ENCODE measurements at regions not wholly inside any gene's neighbourhood (a gene's known extent, or its start where the extent isn't known, plus 50 kb on each side); places are given as distances from the start of the nearest gene placed in this dataset.

DNA sequence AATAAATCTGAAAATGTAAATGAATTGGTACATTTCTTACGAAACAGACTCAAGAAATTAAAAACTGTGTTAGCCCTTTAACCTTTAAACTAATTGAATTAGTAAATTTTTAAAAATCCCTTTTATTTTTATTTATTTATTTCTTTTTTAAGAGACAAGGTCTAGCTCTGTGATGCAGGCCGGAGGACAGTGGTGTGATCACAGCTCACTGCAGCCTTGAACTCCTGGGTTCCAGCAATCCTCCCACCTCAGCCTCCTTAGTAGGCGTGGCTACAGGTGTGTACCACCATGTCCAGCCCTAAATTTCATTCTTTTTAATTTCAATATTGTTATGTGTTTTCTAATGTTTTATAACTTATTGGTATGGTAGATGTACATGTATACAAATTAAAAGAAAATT lies 72.6 kb downstream of the MYEOV start:
- no peak for DNase-seq

DNA sequence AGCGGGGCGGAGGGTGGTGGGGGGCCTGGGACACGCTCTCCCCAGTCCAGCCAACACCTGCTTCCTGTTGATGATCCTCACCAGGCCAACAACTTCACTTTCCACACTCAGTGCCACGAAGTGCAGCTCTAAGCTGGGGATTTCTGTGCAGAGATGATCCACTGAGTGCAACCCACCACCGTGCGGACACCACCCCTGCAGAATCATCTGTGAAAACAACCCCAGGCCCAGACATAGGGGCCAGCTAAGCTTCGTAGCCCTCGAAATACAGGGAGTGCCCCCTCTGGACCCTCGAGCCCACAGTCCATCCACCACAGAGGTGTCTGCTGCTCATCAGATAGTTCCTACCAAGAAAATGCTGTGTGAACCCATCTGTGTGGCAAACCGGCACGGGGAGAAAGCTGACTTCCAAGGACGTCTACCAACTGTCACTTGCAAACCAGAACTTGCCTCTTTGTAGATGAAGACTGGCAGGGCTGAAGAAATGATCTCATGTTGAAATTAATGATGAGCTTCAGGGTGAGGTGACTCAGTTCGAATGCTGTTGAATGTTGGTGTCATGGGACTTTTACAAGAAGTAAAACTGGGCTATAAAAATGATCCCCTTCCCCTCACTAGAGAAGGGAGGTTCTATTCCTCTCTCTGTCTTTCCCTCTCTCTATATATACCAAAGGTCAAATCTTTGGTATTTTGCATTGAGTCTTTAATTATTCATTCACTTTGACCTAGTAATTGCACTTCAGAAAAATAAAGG lies 73.4 kb downstream of the MYEOV start:
- no peak for DNase-seq

DNA sequence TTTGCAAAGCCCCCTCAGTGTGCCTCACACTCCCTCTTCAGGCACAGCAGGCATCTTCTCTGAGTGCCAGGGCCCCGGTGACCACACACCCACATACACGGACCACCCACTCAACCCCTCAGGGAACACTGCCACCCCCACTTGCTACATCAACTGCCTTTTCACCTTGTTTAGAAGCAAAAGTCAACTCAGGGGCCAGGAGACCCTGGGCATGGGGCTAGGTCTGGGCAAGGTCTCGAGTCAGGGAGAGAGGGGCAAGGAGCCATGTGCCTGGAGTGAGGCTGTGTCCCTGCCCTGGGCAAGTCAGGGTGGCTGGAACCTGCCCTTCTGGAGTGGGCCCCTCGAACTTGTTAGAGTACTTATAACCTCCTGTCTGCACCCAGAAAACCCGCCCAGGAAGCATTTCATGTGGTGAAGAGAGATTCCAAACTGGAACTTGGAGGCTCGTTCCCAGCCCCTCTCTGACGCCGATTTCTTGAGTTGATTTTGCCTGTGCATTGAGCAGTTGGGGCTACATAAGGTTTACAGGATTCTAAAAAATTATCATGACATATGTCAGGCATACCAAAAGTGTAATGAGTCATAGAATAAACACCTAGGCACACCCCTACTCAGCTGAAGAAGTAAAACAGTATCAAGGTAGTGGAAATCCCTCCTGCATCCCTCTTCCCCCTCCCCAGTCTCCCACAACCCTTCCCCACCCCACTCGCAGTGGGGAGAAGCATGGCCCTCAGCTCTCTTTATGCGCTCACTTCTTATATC lies 74.3 kb downstream of the MYEOV start:
- DNase-seq, result no peak

DNA sequence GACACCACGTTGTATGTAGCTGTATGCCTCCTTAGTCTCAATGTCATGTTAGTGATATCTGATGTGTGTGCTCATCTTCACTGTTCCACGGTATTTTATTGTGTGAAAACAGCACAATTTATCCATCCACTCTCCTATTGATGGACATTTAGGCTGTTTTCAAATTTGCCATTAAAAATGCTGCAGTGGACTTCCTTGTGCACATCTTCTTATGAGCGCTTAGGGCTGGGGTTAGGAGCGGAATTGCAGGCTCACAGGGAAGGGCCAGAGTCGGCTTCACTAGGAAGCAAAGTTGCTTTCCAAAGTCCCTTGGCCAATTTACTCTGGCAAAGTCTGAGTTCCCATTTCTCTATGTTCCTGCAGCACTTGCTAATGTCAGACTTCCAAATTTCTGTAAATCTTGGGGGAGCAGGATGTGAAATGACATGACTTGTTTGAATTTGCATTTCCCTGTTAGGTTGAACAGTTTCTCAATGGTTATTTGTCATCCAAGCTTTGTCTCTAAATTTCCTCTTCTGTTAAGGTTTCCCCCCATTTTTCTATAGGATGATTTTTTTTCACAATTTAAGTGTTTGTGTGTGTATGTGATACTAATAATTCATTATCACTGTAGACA lies 75.4 kb downstream of the MYEOV start:
- no peak for DNase-seq

DNA sequence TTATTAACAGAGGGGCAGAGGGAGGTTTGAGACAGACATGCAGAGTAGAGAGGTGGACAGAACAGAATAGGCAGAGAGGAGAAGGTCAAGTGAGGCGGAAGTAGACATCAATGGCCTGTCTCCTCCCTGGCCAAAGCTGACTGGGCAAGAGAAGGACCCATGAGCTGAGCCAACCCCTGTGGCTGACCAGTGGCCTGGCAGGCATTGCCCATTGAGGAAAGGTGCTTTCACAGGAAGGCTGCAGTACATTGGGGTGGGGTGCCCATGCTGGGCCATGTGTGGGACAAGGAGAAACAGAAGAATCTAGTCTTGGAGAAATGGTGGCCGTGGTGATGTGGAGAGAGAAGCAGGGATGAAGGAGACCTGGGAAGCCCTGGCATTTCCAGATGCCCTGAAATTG lies 76.0 kb downstream of the MYEOV start:
- DNase-seq, result no peak

DNA sequence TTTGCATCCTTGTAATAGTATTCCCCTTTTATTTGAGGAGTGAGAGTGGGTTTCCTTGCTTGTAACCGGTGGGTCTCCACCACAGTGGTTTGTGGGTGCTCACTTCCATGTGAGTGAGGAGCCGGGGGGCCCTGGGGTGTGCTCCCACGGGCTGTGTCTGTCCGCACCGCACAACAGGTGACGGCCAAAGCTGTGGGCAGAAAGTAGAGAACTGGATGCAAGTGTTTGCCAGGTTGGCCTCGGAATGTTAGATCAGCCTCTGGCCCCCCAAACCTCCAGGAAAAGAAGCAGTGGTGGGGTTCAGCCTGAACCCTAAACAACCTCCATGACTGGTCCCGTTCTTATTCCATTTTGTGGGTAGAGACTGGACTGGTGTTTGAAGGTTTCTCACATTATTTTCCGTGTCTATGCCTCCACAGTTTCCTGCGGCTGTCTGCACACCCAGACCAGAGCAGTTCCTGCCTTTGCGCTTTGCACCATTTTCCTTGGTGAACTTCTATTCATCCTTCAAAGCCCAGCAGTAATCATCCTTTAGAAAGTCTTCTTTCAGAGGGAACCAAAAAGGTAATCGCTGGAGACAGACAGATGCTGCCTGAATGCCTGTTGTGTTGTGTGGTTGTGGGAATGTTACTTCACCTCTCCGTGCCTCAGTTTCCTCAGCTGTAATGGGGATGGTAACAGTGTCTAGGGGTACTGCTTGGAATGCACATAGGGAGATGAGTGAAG lies 77.2 kb downstream of the MYEOV start:
- no peak for DNase-seq

DNA sequence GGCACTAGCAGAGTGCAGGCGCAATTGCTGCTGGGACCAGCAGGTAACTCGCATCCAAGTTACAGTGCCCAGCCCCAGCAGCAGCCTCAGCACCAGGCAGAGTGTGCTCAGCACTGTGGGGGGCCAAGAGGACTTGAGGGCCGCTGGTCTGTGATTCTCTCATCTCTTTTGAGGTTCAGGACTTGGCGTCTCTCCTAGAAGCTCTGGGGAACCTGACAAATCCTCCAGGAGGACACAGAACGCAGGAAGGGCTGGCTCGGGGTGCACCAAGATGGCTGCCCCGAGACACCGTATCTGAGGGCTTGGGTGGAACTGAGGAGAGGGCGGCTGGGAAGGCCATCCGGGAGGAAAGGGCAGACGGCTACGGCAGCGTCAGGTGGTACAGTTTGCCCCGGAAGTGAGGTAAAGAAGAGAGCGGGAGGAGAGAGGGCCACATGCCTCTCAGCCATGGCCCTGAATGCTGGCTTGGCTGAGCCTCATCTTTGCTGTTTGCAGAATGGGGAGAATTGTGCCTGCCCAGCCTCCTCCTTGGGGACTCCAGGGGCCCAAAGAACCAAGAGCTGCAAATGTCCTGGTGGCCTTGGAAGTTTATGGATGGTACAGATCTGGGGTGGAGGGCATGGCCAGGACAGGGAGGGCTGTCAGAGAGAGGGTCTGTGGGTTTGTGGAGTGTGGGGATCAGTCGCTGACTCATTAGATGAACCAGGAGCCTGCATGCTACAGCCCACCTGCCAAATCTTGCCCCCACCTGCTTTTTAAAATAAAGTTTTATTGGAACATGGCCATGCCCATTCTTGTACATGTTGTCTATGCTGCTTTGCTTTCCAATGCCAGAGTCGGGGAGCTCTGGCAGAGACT lies 78.0 kb downstream of the MYEOV start:
- no peak for DNase-seq

DNA sequence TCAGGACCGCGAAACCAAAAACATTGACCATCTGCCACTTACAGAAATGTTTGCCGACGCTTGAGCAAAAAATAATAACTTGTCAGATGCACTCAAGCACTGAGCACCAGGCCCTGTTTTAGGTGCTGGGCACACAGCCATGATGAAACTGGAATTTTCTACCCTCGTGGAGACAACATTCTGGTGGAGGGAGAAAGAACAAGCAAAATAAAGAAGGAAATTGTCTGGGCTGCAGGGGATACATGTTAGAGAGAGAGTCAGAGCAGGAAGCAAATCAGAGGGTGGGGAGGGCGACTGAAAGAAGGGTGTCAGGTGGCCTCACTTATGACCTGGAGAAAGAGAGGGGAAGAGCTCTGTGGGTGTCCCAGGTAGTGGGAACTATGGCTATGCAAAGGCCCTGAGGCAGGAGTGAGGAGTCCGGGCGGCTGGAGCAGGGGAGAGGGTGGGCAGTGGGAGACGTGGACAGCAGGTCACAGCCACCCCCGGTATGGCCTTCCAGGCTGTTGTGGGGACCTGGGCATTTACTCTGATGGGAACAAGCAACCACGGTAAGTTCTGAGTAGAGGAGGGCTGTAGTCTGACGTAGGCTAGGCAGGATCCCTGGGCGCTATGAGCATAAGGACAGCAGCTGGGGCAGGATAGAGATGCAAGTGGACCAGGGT lies 78.8 kb downstream of the MYEOV start:
- DNase-seq, result no peak

DNA sequence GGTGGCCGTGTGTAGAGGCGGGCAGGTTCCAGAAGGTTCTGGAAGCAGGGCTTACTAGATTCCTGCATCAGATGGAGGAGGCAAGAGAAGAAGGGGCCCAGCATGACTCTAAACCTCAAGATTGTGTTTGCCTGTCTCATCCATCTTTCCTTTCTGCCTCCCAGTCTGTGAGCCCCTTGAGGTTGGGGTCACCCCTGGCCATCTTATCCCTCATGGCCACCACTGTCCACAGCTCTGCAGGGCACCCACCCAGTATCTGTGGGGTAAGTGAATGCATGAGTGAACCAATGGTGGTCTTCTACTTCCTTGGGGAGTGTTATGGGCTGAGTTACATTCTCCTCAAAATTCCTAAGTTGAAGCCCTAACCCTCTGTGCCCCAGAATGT lies 79.3 kb downstream of the MYEOV start:
- DNase-seq, result no peak

DNA sequence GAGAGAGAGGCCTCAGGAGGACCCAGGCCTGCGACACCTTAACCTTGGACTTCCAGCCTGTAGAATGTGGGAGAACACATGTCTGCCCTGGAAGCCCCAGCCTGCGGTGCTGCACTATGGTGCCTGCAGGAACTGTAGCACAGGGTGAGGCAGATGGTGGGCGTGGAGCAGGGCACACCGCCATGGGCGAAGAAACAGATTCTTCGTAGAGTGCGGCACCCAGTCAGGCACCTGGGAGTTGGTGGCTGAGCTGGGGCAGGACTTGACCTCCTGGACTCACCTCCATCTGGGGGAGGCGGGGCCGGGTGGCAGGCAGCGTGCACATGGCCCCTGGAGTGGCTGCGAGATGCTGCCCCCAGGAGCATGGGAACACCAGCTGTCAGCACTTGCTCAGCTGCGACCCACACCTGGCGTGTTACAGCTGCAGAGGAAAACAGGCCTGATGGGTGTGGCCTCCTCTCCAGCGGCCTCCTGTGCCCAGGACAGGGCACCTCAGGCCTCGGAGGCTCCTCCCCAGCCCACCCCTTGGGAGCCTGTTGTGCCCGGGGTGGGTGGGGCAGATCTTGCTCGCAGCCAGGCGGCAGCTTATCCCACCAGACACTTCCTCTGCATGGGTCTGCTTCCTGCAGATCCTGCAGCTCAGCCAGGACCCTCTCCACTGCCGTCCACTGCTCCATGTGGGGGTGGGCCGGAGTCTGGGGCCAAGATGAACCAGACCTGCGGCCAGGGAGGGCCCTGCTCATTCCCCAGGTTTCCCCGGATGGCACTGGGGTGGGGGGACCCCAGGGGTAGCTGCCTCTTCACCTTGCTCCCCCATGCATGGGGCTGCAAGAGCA lies 80.4 kb downstream of the MYEOV start:
- no peak for DNase-seq

DNA sequence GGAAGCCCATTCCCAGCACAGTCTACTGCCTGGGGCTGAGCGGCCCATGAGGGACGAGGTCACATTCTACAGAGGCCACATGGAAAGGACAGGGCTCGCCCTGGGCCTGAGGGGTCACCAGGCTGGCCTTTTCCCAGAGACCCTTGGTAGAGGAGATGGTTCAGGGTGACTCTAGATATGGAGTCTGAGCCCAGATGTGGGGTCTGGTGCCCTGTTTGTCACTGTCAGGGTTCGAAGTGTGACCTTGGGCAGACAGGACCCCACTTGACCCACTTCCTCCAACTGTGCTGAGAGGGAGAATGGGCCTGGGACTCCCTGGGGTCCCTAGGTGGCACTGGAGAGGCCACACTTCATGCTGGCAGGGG lies 81.0 kb downstream of the MYEOV start:
- DNase-seq, result no peak

DNA sequence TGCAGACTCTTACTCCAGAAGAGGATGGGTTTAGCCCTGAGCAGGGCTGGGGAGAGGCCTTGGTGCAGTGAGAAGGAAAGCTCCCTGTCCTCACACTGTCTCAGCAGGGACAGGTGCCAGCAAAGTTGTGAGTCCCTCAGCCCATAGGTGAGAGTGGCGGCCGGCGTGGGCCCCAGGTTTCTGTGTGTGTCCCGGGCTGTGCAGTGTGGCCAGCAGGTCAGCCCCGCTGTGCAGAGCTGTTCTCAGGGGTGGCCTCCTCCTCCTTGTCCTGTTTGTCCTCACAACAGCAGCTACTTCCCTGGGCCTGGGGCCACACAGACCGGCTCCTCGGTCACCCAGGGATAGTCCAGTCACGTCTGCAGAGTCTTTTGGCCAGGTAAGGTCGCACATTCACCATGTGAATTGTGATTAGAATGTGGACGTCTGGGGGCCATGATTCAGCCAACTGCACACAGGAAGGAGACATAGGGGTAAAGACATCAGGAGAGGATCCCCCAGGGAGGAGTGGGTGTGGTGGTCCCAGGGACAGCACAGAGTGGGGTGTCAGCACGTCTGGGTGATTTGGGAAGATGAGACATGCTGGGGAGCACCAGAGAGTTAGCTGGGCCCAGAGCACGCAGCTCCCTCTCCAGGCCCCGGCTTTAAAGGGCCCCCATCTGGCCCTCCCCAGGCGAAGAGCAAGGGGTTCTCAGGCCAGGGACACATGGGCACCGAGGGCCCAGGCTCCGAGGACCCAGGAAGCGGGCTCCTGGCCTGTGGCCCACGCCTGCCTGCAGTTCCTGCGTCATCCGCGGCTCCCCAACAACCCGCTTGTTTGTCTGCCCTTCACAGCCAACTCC lies 81.6 kb downstream of the MYEOV start:
- DNase-seq, result no peak

DNA sequence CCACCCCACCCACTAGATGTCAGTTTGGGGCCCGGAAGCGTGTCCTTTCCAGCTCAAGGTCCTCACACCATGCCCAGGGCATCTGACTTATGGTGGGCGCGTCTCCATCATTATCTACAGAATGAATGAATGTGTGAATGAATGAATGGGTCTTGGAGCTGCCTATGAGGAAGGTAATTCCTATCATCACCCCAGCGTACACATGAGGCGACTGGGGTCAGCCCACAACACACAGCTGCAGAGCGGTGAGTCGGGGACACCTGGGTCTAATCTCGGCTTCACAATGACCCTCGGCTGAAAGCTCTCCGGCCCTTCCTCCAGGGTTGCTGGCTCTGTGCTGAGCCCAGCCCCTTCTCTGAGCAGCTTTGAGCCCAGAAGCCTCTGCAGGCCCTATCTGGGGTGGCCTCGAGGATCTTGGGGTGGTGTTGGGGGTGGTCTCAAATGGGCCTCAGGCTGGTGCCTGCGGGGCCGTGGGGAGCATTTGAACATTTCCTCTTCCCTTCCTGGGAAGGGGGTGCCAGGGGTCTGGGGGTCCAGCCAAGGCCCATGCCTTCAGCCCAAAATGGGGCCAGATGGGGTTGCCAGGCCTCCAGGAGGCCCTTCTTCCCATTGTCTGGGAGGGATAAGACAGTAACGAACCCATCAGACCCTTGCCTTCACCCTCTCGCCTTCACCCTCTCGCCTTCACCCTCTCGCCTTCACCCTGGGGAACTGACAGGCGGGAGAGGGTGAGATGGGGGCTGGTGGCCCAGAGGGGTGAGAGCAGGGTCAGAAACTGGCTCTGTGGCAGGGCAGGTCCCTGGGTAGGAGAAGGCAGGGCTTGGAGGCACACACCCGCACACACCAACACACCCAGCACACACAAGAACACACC lies 82.4 kb downstream of the MYEOV start:
- DNase-seq, result no peak

DNA sequence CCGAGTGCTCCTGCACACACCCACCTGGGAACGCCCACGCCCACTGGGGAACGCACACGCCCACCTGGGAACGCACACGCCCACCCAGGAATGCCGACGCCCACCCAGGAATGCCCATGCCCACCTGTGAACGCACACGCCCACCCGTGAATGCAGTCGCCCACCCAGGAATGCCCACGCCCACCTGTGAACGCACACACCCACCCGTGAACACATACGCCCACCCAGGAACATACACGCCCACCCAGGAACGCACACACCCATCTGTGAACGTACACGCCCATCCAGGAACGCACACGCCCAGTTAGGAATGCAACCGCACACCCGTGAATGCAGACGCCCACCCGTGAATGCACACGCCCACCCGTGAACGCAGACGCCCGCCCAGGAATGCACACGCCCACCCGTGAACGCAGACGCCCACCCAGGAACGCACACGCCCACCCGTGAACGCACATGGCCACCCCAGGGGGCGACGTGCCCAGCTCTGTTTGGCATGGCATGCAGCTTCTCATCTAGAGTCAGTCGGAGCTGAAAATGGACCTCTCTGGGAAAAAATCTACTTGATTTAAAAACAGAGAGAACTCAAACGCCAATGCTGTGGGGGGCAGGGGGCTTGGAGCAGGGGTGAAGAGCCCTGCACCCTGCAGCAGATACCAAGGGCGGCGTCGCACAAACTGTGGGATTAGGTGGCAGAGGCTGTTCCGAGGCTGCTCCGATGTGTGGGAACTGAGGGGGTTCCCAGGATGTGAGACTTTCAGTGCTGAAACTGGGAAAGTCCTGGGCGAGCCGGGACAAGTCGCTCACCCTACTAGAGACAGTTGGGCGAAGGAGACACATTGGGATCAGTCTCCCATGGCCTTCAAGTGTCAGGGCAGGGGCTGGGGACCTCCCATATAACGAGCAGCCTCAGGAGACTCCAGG lies 83.3 kb downstream of the MYEOV start:
- peak; percentile 1 for DNase-seq

DNA sequence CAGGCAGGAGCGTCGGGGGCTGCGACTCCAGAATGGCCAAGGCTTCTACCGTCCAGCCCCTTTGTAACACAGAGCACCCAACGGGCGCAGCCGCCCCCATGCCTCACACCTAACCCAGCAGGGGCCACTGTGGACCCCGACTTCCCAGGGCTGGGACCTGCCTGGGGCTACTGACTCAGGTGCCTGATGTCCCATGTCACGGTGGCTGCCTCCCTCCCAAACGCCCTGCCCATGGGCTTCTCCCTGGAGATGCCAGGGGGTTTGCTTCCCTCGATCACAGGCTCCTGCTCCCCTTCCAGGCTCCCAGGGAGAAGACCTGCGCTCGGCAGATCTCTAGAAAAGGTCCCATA lies 84.0 kb downstream of the MYEOV start:
- DNase-seq, result no peak

DNA sequence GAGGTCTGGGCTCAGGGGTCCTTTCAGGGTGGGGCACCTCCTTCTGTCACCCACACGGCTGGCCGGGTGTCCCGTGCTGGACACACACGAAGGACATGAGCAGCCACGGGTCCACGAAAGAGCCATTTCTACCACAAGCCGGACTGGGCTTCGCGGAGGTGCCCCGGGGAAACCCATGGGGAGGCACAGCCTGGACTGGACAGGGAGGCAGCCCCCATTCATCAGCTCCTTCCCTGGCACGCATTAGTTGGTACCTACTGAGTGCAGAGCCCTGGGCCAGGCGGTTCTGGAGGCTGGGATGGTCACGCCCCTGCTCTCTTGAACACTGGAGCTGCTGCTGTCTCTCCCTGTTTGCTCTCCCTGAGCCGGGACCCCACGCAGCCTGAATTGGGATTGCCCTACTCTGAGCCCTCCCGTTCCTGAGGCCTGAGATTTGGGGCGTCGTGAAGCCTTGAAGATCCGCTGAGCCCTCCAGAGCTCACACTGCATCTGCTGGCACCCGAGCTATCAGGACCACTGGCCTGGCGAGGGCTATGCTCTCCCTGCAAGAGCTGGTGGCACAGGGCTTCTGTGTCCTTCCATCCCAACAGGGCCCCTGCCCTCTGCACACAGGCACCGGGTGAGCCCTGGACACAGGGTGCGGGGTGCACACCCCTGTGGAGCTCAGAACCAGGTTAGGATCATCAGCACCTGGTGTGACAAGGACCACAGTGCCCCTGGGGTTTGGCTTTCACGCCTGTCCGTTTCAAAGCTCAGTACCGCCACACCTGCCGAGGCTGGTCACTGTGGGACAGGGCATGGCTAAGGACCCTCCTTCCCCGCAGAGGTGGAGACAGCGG lies 84.6 kb downstream of the MYEOV start:
- no peak for DNase-seq

DNA sequence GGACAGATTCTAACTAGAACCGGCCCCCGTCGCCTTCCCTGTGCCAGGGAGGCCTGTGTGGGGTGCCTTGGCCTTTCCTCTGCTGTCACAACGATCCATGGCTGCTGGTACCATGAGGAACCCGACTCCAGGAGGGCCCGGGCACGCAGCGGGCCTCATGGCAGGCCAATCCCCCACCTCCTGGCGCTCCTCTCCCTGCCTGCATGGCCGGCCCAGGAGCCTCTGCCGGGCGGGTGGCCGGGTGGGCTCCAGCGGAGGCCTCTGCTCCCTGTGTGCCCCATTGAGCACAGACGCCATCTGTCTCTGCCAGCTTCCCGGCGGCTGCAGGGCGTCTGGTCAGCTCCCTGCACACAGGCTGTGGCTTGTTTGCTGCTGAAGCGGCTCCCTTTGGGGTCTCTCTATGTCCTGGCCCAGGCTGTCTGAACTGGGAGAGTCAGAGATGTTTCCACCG lies 86.5 kb downstream of the MYEOV start:
- no peak for DNase-seq

All from NCI-H1105 treated with DMSO at 0.1 percent for 48 hours (cell line).